ENCODE measurements at regions not wholly inside any gene's neighbourhood (a gene's known extent, or its start where the extent isn't known, plus 50 kb on each side); places are given as distances from the start of the nearest gene placed in this dataset.

- no peak for DNase-seq
Measured at GRCh38 chr10:85231534-85232270, 903.3 kb downstream of the CCSER2 start.

- DNase-seq, result no peak
Measured at GRCh38 chr10:85235258-85235657, 906.9 kb downstream of the CCSER2 start.

- no peak for DNase-seq
Measured at GRCh38 chr10:85238676-85239075, 910.3 kb downstream of the CCSER2 start.

DNA sequence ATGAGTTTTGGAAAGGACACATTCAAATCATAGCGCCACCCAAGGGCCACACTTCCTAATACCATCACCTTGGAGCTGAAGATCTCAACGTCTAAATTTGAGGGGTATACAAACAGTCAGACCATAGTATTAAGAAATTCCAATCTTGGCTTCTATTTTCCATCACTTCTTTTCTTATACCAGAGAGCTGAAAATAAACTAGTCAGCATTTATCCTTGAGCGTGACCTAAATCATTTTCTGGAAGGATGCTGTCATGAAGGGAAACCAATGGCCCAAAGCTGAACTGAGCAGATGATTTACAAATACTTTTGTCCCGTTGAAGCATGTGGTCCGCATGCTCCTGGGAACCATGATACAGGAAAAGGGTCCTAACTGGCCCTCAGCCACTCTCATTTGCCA, 921.9 kb downstream of the CCSER2 start:
- no peak for DNase-seq

GRCh38 chr10:85256481-85256880, 928.1 kb downstream of the CCSER2 start:
- DNase-seq, result no peak

GRCh38 chr10:85259908-85260307, 931.5 kb downstream of the CCSER2 start:
- no peak for DNase-seq

- no peak for DNase-seq
Measured at GRCh38 chr10:85262992-85263391, 934.6 kb downstream of the CCSER2 start.

DNA sequence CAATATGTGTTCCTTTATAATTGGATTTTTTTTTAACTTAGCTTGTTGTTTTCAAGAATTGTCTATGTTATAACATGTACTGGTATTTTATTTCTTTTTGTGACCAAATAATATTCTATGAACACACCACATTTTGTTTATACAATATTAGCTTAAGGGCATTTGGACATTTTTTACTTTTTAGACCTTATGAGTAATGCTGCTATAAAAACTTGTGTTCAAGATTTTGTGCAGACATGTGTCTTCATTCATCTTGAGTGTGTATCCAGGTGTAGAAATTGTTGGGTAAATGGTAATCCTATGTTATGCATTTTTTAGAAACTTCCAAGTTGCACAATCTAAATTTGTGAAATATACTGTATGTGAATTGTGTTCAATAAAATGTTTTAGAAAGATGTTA, 936.7 kb downstream of the CCSER2 start:
- DNase-seq, result no peak

DNA sequence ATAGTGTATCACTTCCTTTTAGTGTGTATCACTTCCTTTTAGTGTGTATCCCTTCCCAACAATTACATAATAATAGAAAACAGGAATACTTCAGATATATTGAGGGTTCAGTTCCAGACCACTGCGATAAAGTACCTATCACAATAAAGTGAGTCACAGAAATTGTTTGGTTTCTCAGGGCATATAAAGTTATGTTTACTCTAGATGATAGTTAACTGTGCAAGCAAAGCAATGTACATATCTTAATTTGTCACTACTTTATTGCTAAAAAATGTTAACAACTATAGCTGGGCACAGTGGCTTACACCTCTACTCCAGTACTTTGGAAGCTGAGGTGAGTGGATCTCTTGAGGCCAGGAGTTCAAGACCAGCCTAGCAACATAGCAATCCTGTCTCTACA, 938.4 kb downstream of the CCSER2 start:
- no peak for DNase-seq

DNA sequence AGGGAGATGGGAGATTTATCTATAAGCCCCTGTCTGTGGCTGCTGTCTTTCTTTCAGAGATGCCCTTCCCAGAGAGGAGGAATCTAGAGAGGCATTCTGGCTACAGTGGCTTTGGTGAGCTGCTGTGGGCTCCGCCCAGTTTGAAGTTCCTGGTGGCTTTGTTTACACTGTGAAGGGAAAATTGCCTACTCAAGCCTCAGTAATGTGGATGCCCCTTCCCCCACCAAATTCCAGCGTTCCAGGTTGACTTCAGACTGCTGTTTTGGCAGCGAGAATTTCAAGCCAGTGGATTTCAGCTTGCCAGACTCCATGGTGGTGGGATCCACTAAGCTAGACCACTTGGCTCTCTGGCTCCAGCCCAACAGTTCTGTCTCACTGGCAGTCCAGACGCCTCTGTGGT, 951.6 kb downstream of the CCSER2 start:
- DNase-seq, result no peak

GRCh38 chr10:85284778-85285770, 956.7 kb downstream of the CCSER2 start:
- no peak for DNase-seq

- no peak for DNase-seq
Measured at GRCh38 chr10:85293483-85293882, 965.1 kb downstream of the CCSER2 start.

- no peak for DNase-seq
Measured at GRCh38 chr10:85311613-85312337, 983.4 kb downstream of the CCSER2 start.

DNA sequence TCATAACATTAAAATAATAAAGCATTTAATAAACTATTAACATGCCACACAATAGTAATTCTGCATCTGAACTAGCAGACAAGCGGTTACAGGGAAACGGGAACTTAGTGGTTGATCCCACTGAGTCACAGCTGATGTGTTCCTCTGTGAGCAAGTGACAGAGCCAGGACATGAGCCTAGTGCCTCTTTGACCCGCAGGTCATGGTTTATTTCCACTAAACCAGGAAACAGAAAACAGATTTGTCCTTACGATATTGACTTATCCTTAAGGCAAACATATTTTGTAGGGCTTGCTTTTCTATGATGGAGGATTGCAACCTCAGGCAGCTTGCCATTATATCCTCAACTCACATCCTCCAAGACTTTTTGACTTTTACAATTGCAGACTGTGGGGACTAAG, 987.3 kb downstream of the CCSER2 start:
- no peak for DNase-seq

- DNase-seq, result no peak
Measured at GRCh38 chr10:85316276-85316675, 987.9 kb downstream of the CCSER2 start.

DNA sequence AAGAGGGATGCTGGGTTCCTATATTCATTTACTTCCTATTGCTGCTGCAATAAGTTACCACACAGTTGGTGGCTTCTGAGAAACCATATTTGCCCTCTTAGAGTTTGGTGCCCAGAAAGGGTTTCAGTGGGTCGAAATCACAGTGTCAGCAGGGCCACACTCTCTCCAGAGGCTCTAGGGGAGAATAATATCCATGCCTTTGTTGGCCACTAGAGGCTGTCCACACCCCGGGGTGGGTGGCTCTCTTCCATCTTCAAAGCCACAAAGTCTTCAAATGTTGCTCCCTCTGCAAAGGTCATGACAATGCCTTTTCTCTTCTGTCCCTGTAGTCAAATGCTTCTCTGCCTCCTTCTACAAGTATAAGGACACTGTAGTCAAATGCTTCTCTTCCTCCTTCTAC, 989.4 kb downstream of the CCSER2 start:
- DNase-seq, result no peak

- peak; percentile 38 for DNase-seq
Measured at GRCh38 chr10:85318809-85319807, 990.7 kb downstream of the CCSER2 start.

DNA sequence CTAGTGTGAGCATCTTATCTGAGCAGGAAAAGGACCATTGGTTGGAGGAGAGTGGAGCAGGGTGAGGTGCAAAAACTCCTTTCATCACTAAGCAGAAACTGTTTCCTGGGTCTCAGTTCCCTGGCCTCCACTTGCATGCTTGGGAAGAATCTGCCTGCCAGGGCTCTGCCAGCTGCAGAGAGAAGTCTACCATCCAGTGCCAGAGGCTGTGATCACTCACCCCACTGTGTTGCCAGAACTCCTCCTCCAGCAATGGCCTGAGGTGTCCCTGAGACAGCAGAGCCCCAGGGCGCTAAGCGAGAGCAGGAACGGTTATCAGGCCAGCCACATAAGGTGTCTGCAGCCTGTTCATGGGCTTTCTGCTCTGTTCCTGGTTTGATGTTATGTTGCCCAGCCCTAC, 991.4 kb downstream of the CCSER2 start:
- peak; percentile 34 for DNase-seq

- DNase-seq, result no peak
Measured at GRCh38 chr10:85333594-85333993, 1005.2 kb downstream of the CCSER2 start.

- DNase-seq, result no peak
Measured at GRCh38 chr10:85362401-85362800, 1004.2 kb downstream of the GRID1 start.

GRCh38 chr10:85377029-85377806, 989.4 kb downstream of the GRID1 start:
- no peak for DNase-seq
